IMR-90 (cell line): ENCODE measurements at regions not wholly inside any gene's neighbourhood (a gene's known extent, or its start where the extent isn't known, plus 50 kb on each side); places are given as distances from the start of the nearest gene placed in this dataset.

Experiments
- ATAC-seq: fragments of 200-7000 bp; cut with Tn5 transposase; 2 replicates; pipeline ENCODE4 v1.9.1; 2020; ENCODE audit warnings: low read depth, mild to moderate bottlenecking, moderate library complexity
- BruUV-seq: library from RNA; stranded (reverse); fragments of 400-500 nt; replicated peaks from 2 replicates; lab custom pipeline; 2021; lab: Mats Ljungman, UMichigan
- CTCF ChIA-PET: fragments of 300-600 bp; formaldehyde crosslinking; extraction: SDS; loops from one replicate; lab custom pipeline; 2021; ENCODE audit warnings: antibody characterized with exemption; lab: Yijun Ruan, JAX
- POLR2A ChIA-PET: fragments of 300-600 bp; sonication (Branson Sonifier 250); formaldehyde crosslinking; loops from one replicate; lab custom pipeline; 2022; ENCODE audit warnings: antibody characterized with exemption; ENCODE audit not compliant: unreplicated experiment; lab: Charles Lee
- DNase-seq: peaks from one replicate; pipeline ENCODE4 v3.0.0; 2013
- H2AFZ ChIP-seq: replicated peaks from 2 replicates; pipeline ENCODE3; 2013; ENCODE audit warnings: low read length, mild to moderate bottlenecking; ENCODE audit not compliant: poor library complexity
- H2AK5ac ChIP-seq: 2 replicates; pipeline ENCODE4 v1.6.1; 2013; ENCODE audit warnings: low read depth, low read length, inconsistent platforms
- H2AK9ac ChIP-seq: replicated peaks from 2 replicates; pipeline ENCODE3; 2013; ENCODE audit warnings: mild to moderate bottlenecking, low read depth, low read length, moderate library complexity; ENCODE audit not compliant: poor library complexity
- H2BK120ac ChIP-seq: 2 replicates; pipeline ENCODE4 v1.6.1; 2013; ENCODE audit warnings: low read depth, low read length, inconsistent platforms
- H2BK15ac ChIP-seq: 3 replicates; pipeline ENCODE4 v1.6.1; 2013; ENCODE audit warnings: low read depth, low read length, inconsistent platforms
- H2BK20ac ChIP-seq: 2 replicates; pipeline ENCODE4 v1.6.1; 2013; ENCODE audit warnings: low read depth, mild to moderate bottlenecking, inconsistent platforms, low read length, moderate library complexity
- H2BK5ac ChIP-seq: 2 replicates; pipeline ENCODE4 v1.6.1; 2013; ENCODE audit warnings: mild to moderate bottlenecking, low read depth, low read length, inconsistent platforms; ENCODE audit not compliant: poor library complexity, severe bottlenecking
- H3K14ac ChIP-seq: replicated peaks from 2 replicates; pipeline ENCODE4 v1.6.1; 2013; ENCODE audit warnings: low read depth, low read length, inconsistent platforms
- H3K18ac ChIP-seq: 2 replicates; pipeline ENCODE4 v1.6.1; 2013; ENCODE audit warnings: low read depth, low read length, control low read depth
- H3K23ac ChIP-seq: 2 replicates; pipeline ENCODE4 v1.6.1; 2013; ENCODE audit warnings: low read depth, low read length, inconsistent platforms
- H3K27ac ChIP-seq: 2 replicates; pipeline ENCODE4 v1.5.1; 2013; ENCODE audit warnings: mild to moderate bottlenecking, control low read depth, low read length; ENCODE audit not compliant: insufficient read depth
- H3K27me3 ChIP-seq: 2 replicates; pipeline ENCODE4 v1.6.1; 2013; ENCODE audit warnings: low read length; ENCODE audit not compliant: control insufficient read depth, insufficient read depth
- H3K36me3 ChIP-seq: 2 replicates; pipeline ENCODE4 v1.6.1; 2013; ENCODE audit warnings: low read length, mixed read lengths; ENCODE audit not compliant: control insufficient read depth, insufficient read depth
- H3K4ac ChIP-seq: 2 replicates; pipeline ENCODE4 v1.6.1; 2013; ENCODE audit warnings: low read depth, low read length, inconsistent platforms
- H3K4me1 ChIP-seq: 2 replicates; pipeline ENCODE4 v1.6.1; 2013; ENCODE audit warnings: low read length, mixed read lengths; ENCODE audit not compliant: control insufficient read depth, insufficient read depth
- H3K4me2 ChIP-seq: 2 replicates; pipeline ENCODE4 v1.6.1; 2013; ENCODE audit warnings: low read depth, mild to moderate bottlenecking, control low read depth, low read length, moderate library complexity
- H3K4me3 ChIP-seq: 2 replicates; pipeline ENCODE4 v1.5.1; 2013; ENCODE audit warnings: low read depth, mild to moderate bottlenecking, control low read depth, low read length, moderate library complexity; ENCODE audit not compliant: insufficient read depth
- H3K56ac ChIP-seq: 2 replicates; pipeline ENCODE4 v1.6.1; 2013; ENCODE audit warnings: low read length, inconsistent platforms; ENCODE audit not compliant: insufficient read depth; ENCODE audit errors: extremely low read depth
- H3K79me1 ChIP-seq, 2 experiments: 2 replicates each; pipeline ENCODE4 v1.6.1; 2013; ENCODE audit warnings: low read length in 2 of 2, inconsistent platforms in 1 of 2, low read depth in 1 of 2
- H3K9ac ChIP-seq: 2 replicates; pipeline ENCODE4 v1.6.1; 2013; ENCODE audit warnings: low read depth, low read length, control low read depth
- H3K9me1 ChIP-seq: 2 replicates; pipeline ENCODE4 v1.6.1; 2013; ENCODE audit warnings: low read length, inconsistent platforms; ENCODE audit not compliant: insufficient read depth
- H3K9me3 ChIP-seq: 2 replicates; pipeline ENCODE4 v1.6.1; 2013; ENCODE audit warnings: low read length; ENCODE audit not compliant: control insufficient read depth, insufficient read depth
- H4K20me1 ChIP-seq: 2 replicates; pipeline ENCODE4 v1.6.1; 2013; ENCODE audit warnings: low read length, inconsistent platforms; ENCODE audit not compliant: insufficient read depth
- H4K5ac ChIP-seq: 2 replicates; pipeline ENCODE4 v1.6.1; 2013; ENCODE audit warnings: mild to moderate bottlenecking, low read depth, low read length, control low read depth
- H4K8ac ChIP-seq, 2 experiments: 2 replicates each; pipeline ENCODE4 v1.6.1; 2013; ENCODE audit warnings: low read depth in 2 of 2, low read length in 2 of 2, control low read depth in 1 of 2, inconsistent platforms in 1 of 2
- H4K91ac ChIP-seq: 2 replicates; pipeline ENCODE4 v1.6.1; 2013; ENCODE audit warnings: low read depth, low read length, inconsistent platforms; ENCODE audit not compliant: insufficient read depth
- CTCF ChIP-seq: conservative IDR thresholded peaks from 2 replicates; pipeline ENCODE4 v1.5.1; 2012; ENCODE audit warnings: mild to moderate bottlenecking, low read depth, low read length, improper control_type of control experiment
- WGBS, 2 experiments: methylation state at CpG; one replicate each; pipeline versions ENCODE4 v1.1.5 to v1.1.7; 2013; ENCODE audit warnings: missing lambda C conversion rate in 2 of 2; ENCODE audit not compliant: insufficient read length in 1 of 2; ENCODE audit errors: extremely low coverage in 2 of 2; 5-methylcytosine and 5-hydroxymethylcytosine counted together
- dilution Hi-C: fragments of 300-500 bp; cut with HindIII; formaldehyde crosslinking; loops from one replicate; pipeline ENCODE4 v1.14.3; 2018; ENCODE audit warnings: low sequenced_read_pairs; ENCODE audit not compliant: unreplicated experiment
- in situ Hi-C: fragments of 300-500 bp; cut with MboI; formaldehyde crosslinking; loops from 3 replicates; pipeline ENCODE4 v1.14.3; 2019; ENCODE audit warnings: low sequenced_read_pairs, inconsistent platforms, mixed read lengths
- intact Hi-C: fragments of 100-400 bp; cut with micrococcal nuclease; formaldehyde crosslinking; loops from 2 replicates; pipeline ENCODE4 v1.10.0; 2022

- no TSS peak for BruUV-seq
- POLR2A ChIA-PET: no interaction called here
- in situ Hi-C loops: no loop called here
Measured at GRCh38 chr1:227379555-227379892, 61.2 kb upstream of the CDC42BPA start.

More at GRCh38 chr1:227379555-227379892, 61.2 kb upstream of the CDC42BPA start:
- no peak overlapping the region for H3K4me3 ChIP-seq
- TF ChIP-seq CTCF: no peak
- no peak overlapping the region for H3K18ac ChIP-seq
- H3K23ac ChIP-seq: no peak overlapping the region
- no peak overlapping the region for H4K5ac ChIP-seq
- no peaks in the 10 kb centered on the region for H3K9me3 ChIP-seq
- no peak overlapping the region for H2BK120ac ChIP-seq
- no peak overlapping the region for H4K8ac ChIP-seq
- H2BK20ac ChIP-seq: no peak overlapping the region
- H2AK9ac ChIP-seq: no peak overlapping the region
- no peak overlapping the region for H4K91ac ChIP-seq
- H2AK5ac ChIP-seq: no peak overlapping the region
- no peak overlapping the region for H3K4ac ChIP-seq
- no peak overlapping the region for H2BK5ac ChIP-seq
- no peak overlapping the region for H3K9ac ChIP-seq
- H3K4me2 ChIP-seq: no peak overlapping the region
- no peak for DNase-seq
- H2AFZ ChIP-seq: no peak overlapping the region
- H3K56ac ChIP-seq: no peak overlapping the region
- dilution Hi-C loops (no loop called here), intact Hi-C loops (no loop called here)
- H3K27ac ChIP-seq: no peak overlapping the region
- ATAC-seq: no peak
- no CpG with 5 or more reads among the region's 6 CpGs for WGBS, 2 experiments
- H3K79me1 ChIP-seq: no peaks in the 10 kb centered on the region
- CTCF ChIA-PET: no interaction called here
- H2BK15ac ChIP-seq: no peak overlapping the region
- no peaks in the 10 kb centered on the region for H3K36me3 ChIP-seq
- H3K14ac ChIP-seq: no peak overlapping the region
- H3K9me1 ChIP-seq: no peaks in the 10 kb centered on the region
- no peaks in the 10 kb centered on the region for H3K27me3 ChIP-seq
- no peaks in the 10 kb centered on the region for H4K20me1 ChIP-seq
- no peaks in the 10 kb centered on the region for H3K4me1 ChIP-seq
